ENCODE measurements at regions not wholly inside any gene's neighbourhood (a gene's known extent, or its start where the extent isn't known, plus 50 kb on each side); places are given as distances from the start of the nearest gene placed in this dataset.

DNA sequence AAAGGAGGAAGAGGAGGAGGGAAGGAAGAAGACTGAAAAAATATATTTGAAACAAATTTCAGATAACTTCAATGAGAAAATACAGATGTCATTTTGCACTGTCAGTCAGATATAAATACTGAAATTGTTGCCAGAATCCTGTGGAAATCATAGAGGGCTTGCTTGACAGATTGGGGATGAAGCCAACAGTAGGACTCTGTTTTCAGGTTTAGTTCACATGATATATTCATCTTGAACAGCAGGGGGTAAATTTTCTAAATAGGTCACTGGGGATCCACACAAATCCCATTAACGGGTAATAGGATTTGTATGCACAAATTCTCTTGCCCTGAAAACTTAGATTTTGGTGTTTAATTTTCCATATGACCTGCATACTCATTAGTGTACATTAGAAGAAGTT lies 103.3 kb upstream of the PCDH18 start:
- Histone ChIP-seq H3K4me3 (replicated peaks; ENCODE audit: insufficient read depth, low read length) (no peak overlapping the region), H3K27ac (replicated peaks) (no peak overlapping the region), H3K27me3 (ENCODE audit: insufficient read depth, poor library complexity, severe bottlenecking) (no peaks in the 10 kb centered on the region)
- DNase-seq (ENCODE audit: low read depth in 1 of 2, low spot score in 1 of 2), result no peak
- no peak for TF ChIP-seq GABPA (IDR thresholded peaks at IDR 0.05; ENCODE audit: low read depth)
- no peak for TF ChIP-seq POLR2AphosphoS5 (IDR thresholded peaks at IDR 0.05; ENCODE audit: low read depth)
- no peak for TF ChIP-seq REST (IDR thresholded peaks at IDR 0.05; ENCODE audit: insufficient replicate concordance, low read depth)
- no peak for TF ChIP-seq SPI1 (IDR thresholded peaks at IDR 0.05; ENCODE audit: borderline replicate concordance, low read depth)
- TF ChIP-seq, protein P1, sequence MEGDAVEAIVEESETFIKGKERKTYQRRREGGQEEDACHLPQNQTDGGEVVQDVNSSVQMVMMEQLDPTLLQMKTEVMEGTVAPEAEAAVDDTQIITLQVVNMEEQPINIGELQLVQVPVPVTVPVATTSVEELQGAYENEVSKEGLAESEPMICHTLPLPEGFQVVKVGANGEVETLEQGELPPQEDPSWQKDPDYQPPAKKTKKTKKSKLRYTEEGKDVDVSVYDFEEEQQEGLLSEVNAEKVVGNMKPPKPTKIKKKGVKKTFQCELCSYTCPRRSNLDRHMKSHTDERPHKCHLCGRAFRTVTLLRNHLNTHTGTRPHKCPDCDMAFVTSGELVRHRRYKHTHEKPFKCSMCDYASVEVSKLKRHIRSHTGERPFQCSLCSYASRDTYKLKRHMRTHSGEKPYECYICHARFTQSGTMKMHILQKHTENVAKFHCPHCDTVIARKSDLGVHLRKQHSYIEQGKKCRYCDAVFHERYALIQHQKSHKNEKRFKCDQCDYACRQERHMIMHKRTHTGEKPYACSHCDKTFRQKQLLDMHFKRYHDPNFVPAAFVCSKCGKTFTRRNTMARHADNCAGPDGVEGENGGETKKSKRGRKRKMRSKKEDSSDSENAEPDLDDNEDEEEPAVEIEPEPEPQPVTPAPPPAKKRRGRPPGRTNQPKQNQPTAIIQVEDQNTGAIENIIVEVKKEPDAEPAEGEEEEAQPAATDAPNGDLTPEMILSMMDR (IDR thresholded peaks at IDR 0.05; ENCODE audit: insufficient read depth, low read length), result no peak

- Histone ChIP-seq H3K27ac (replicated peaks) (no peak overlapping the region), H3K27me3 (ENCODE audit: insufficient read depth, poor library complexity, severe bottlenecking) (no peaks in the 10 kb centered on the region), H3K4me3 (replicated peaks; ENCODE audit: insufficient read depth, low read length) (no peak overlapping the region)
- no peak for DNase-seq (ENCODE audit: low read depth in 1 of 2, low spot score in 1 of 2)
- TF ChIP-seq, protein P1 (IDR thresholded peaks at IDR 0.05; ENCODE audit: insufficient read depth, low read length), result no peak
- no peak for TF ChIP-seq SPI1 (IDR thresholded peaks at IDR 0.05; ENCODE audit: borderline replicate concordance, low read depth)
- TF ChIP-seq REST (IDR thresholded peaks at IDR 0.05; ENCODE audit: insufficient replicate concordance, low read depth), result no peak
- TF ChIP-seq GABPA (IDR thresholded peaks at IDR 0.05; ENCODE audit: low read depth), result no peak
- no peak for TF ChIP-seq POLR2AphosphoS5 (IDR thresholded peaks at IDR 0.05; ENCODE audit: low read depth)
These were observed 102.8 kb upstream of the PCDH18 start for GRCh38 chr4:137635108-137635507.

GRCh38 chr4:137632842-137633241 lies 100.5 kb upstream of the PCDH18 start:
- Histone ChIP-seq H3K27me3 (ENCODE audit: insufficient read depth, poor library complexity, severe bottlenecking) (no peaks in the 10 kb centered on the region), H3K4me3 (replicated peaks; ENCODE audit: insufficient read depth, low read length) (no peak overlapping the region), H3K27ac (replicated peaks) (no peak overlapping the region)
- TF ChIP-seq SPI1 (IDR thresholded peaks at IDR 0.05; ENCODE audit: borderline replicate concordance, low read depth) (no peak), POLR2AphosphoS5 (IDR thresholded peaks at IDR 0.05; ENCODE audit: low read depth) (no peak), REST (IDR thresholded peaks at IDR 0.05; ENCODE audit: insufficient replicate concordance, low read depth) (no peak), GABPA (IDR thresholded peaks at IDR 0.05; ENCODE audit: low read depth) (no peak)
- TF ChIP-seq, protein P1 (IDR thresholded peaks at IDR 0.05; ENCODE audit: insufficient read depth, low read length), result no peak
- no peak for DNase-seq (ENCODE audit: low read depth in 1 of 2, low spot score in 1 of 2)
